Activated CD8-positive, alpha-beta memory T cell treated with anti-CD3 and anti-CD28 coated beads for 36 hours (primary cell): ENCODE measurements at regions not wholly inside any gene's neighbourhood (a gene's known extent, or its start where the extent isn't known, plus 50 kb on each side); places are given as distances from the start of the nearest gene placed in this dataset.

Experiments
- CTCF ChIA-PET: fragments of 350-600 bp; sonication (Branson Sonifier 250); formaldehyde crosslinking; loops from one replicate; lab custom pipeline; 2021; ENCODE audit warnings: antibody characterized with exemption; lab: Charles Lee
- POLR2A ChIA-PET: fragments of 350-600 bp; sonication (Branson Sonifier 250); formaldehyde crosslinking; loops from one replicate; lab custom pipeline; 2021; ENCODE audit warnings: antibody characterized with exemption; lab: Charles Lee

- CTCF ChIA-PET = no interaction called here
- POLR2A ChIA-PET = no interaction called here
Observed at GRCh38 chr7:15856311-15856710, 169.8 kb upstream of the MEOX2 start.

- CTCF ChIA-PET = no interaction called here
- POLR2A ChIA-PET = no interaction called here
Observed at GRCh38 chr7:15855525-15856109, 169.1 kb upstream of the MEOX2 start.

- POLR2A ChIA-PET = no interaction called here
Observed at GRCh38 chr7:15854841-15855524, 168.5 kb upstream of the MEOX2 start.

GRCh38 chr7:15853832-15854470 lies 167.5 kb upstream of the MEOX2 start:
- CTCF ChIA-PET = no interaction called here
- POLR2A ChIA-PET = no interaction called here

More at GRCh38 chr7:15854841-15855524, 168.5 kb upstream of the MEOX2 start:
- CTCF ChIA-PET = no interaction called here

- CTCF ChIA-PET = no interaction called here
- POLR2A ChIA-PET = no interaction called here
Observed at GRCh38 chr7:15851201-15851600, 164.7 kb upstream of the MEOX2 start.

GRCh38 chr7:15848901-15849300 lies 162.4 kb upstream of the MEOX2 start:
- ChIA-PET POLR2A (no interaction called here), CTCF (no interaction called here)

- POLR2A ChIA-PET = no interaction called here
- CTCF ChIA-PET = no interaction called here
Observed at GRCh38 chr7:15848362-15848761, 161.9 kb upstream of the MEOX2 start.

- ChIA-PET CTCF (no interaction called here), POLR2A (no interaction called here)
Observed at GRCh38 chr7:15845868-15846267, 159.4 kb upstream of the MEOX2 start.

- CTCF ChIA-PET = no interaction called here
- POLR2A ChIA-PET = no interaction called here
Observed at GRCh38 chr7:15845461-15845860, 159.0 kb upstream of the MEOX2 start.

- ChIA-PET POLR2A (no interaction called here), CTCF (no interaction called here)
Observed at GRCh38 chr7:15839416-15840100, 153.1 kb upstream of the MEOX2 start.

GRCh38 chr7:15838265-15838664 lies 151.8 kb upstream of the MEOX2 start:
- ChIA-PET CTCF (no interaction called here), POLR2A (no interaction called here)

GRCh38 chr7:15837306-15837950 lies 150.9 kb upstream of the MEOX2 start:
- CTCF ChIA-PET = no interaction called here
- POLR2A ChIA-PET = no interaction called here

GRCh38 chr7:15836651-15837050 lies 150.2 kb upstream of the MEOX2 start:
- POLR2A ChIA-PET = no interaction called here
- CTCF ChIA-PET = no interaction called here

GRCh38 chr7:15836041-15836440 lies 149.6 kb upstream of the MEOX2 start:
- CTCF ChIA-PET = no interaction called here
- POLR2A ChIA-PET = no interaction called here

- CTCF ChIA-PET = interaction anchor here (0.5 kb wide), 1 partner anchor 56 kb away, joined by 3 read pairs; no protein-coding TSS in a partner anchor
Observed at GRCh38 chr7:15834446-15834845, 148.0 kb upstream of the MEOX2 start.

GRCh38 chr7:15832996-15833395 lies 146.5 kb upstream of the MEOX2 start:
- ChIA-PET POLR2A (no interaction called here), CTCF (no interaction called here)

More at GRCh38 chr7:15834446-15834845, 148.0 kb upstream of the MEOX2 start:
- POLR2A ChIA-PET = no interaction called here

- CTCF ChIA-PET = no interaction called here
- POLR2A ChIA-PET = no interaction called here
Observed at GRCh38 chr7:15831606-15832005, 145.1 kb upstream of the MEOX2 start.

GRCh38 chr7:15829691-15830090 lies 143.2 kb upstream of the MEOX2 start:
- POLR2A ChIA-PET = no interaction called here
- CTCF ChIA-PET = no interaction called here

- ChIA-PET CTCF (no interaction called here), POLR2A (no interaction called here)
Observed at GRCh38 chr7:15828881-15829280, 142.4 kb upstream of the MEOX2 start.
